ENCODE measurements at regions not wholly inside any gene's neighbourhood (a gene's known extent, or its start where the extent isn't known, plus 50 kb on each side); places are given as distances from the start of the nearest gene placed in this dataset.
"Not testable (repeated sequence)": the region's sequence is repeated elsewhere in the genome, so short reads cannot be mapped to it uniquely, and the experiment has no call there.

DNA sequence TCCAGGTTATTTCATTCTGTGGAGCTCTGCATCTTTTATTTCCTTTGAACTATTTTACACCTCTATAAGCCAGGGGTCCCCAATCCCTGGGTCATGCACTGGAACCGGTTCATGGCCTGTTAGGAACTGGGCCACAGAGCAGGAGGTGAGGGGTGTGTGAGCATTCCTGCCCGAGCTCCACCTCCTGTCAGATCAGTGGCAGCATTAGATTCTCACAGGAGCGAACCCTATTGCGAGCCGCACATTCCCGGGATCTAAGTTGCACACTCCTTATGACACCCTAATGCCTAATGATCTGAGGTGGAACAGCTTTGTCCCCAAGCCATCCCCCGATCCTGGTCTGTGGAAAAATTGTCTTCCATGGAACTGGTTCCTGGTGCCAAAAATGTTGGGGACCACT lies 107.2 kb downstream of the TMEM121 start:
- H3K4me3 Mint-ChIP-seq, H3K36me3 Mint-ChIP-seq, H3K27ac Mint-ChIP-seq, H3K4me1 Mint-ChIP-seq, H3K9me3 Mint-ChIP-seq, DNase-seq, CTCF ChIA-PET: not testable (repeated sequence)
- H3K27me3 Mint-ChIP-seq, result peaks cover 15% of the 10 kb centered on the region

DNA sequence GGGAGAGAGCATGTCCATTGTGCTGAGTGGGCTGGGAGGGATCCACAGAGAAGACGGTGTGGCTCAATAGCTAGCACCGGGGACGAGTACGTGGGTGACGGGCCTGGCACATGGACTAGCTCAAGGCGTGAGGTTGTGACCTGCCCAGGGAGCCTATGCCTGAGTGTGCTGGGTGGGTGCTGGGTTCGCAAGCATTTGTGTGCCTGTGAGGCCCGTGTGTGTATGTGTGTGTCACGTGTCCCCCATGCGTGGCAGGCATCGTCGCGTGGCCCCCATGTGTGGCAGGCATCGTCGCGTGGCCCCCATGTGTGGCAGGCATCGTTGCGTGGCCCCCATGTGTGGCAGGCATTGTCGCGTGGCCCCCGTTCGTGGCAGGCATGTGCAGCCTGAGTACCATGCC lies 109.2 kb downstream of the TMEM121 start:
- no peaks in the 10 kb centered on the region for H3K36me3 Mint-ChIP-seq
- peaks cover 11% of the 10 kb centered on the region for H3K27me3 Mint-ChIP-seq
- peaks cover 4% of the 10 kb centered on the region for H3K9me3 Mint-ChIP-seq
- CTCF ChIA-PET, result no interaction called here
- no peak overlapping the region for H3K27ac Mint-ChIP-seq
- no peaks in the 10 kb centered on the region for H3K4me1 Mint-ChIP-seq
- H3K4me3 Mint-ChIP-seq, result no peak overlapping the region
- DNase-seq, result no peak

DNA sequence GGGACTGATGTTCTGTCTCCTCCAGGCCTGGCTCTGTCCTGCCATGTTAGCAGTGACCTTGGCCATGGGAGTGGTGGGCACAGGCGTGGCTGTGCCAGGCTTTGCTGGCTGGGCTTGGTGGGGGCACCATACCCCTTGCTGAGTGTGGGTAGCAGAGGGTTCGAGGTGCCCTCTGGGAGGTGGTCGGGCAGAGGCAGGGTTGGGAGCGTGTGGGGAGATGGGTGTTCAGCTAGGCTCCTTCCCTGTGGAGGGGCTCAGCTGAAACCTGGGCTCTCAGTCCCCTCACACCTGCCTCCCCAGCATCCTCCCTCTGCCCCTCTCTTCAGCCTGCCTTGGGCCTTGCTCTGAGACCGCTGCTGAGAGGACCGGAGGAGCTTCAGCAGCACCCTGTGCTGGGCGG lies 109.6 kb downstream of the TMEM121 start:
- CTCF ChIA-PET, H3K4me1 Mint-ChIP-seq, H3K9me3 Mint-ChIP-seq, H3K36me3 Mint-ChIP-seq, H3K4me3 Mint-ChIP-seq, H3K27ac Mint-ChIP-seq, DNase-seq: not testable (repeated sequence)
- peaks cover 11% of the 10 kb centered on the region for H3K27me3 Mint-ChIP-seq

DNA sequence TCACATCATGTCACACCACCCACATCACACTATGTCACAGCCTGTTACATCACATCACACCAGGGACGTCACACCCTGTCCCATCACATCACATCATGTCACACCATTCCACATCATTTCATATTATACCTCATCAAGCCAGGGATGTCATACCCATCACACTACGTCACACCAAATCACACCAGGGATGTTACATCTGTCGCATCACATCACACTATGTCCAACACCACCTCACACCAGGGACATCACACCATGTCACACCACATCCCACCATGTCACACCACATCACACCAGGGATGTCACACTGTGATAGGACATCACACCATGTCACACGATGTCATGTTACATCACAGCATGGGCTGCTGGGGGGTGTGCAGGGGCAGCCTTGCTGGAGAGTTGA lies 110.6 kb downstream of the TMEM121 start:
- DNase-seq, result no peak
- H3K36me3 Mint-ChIP-seq, result no peaks in the 10 kb centered on the region
- no peaks in the 10 kb centered on the region for H3K4me1 Mint-ChIP-seq
- no peak overlapping the region for H3K4me3 Mint-ChIP-seq
- peaks cover 11% of the 10 kb centered on the region for H3K27me3 Mint-ChIP-seq
- H3K27ac Mint-ChIP-seq, result no peak overlapping the region
- peaks cover 4% of the 10 kb centered on the region for H3K9me3 Mint-ChIP-seq
- CTCF ChIA-PET, result no interaction called here

DNA sequence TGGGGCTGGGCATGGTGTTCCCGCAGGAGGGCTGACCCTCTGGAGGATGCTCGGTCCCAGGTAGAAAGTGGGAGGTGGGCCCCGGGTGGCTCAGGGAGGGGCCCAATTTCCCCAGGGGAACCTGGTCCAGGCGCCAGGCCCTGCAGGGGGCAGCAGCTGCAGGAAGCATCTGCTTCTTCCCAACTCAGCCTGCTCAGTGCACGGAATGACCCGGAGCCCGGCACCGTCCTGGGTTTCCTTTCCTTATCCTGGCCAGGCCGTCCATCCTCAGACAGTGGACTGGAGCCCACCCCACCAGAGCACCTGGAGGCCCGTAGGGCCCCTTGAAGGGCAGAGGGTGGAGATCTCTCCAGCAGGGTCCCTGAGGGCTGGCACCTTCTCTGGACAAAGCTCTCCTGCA lies 111.0 kb downstream of the TMEM121 start:
- H3K9me3 Mint-ChIP-seq, CTCF ChIA-PET, H3K27ac Mint-ChIP-seq, DNase-seq, H3K4me3 Mint-ChIP-seq, H3K36me3 Mint-ChIP-seq, H3K4me1 Mint-ChIP-seq: not testable (repeated sequence)
- H3K27me3 Mint-ChIP-seq, result peaks cover 11% of the 10 kb centered on the region

DNA sequence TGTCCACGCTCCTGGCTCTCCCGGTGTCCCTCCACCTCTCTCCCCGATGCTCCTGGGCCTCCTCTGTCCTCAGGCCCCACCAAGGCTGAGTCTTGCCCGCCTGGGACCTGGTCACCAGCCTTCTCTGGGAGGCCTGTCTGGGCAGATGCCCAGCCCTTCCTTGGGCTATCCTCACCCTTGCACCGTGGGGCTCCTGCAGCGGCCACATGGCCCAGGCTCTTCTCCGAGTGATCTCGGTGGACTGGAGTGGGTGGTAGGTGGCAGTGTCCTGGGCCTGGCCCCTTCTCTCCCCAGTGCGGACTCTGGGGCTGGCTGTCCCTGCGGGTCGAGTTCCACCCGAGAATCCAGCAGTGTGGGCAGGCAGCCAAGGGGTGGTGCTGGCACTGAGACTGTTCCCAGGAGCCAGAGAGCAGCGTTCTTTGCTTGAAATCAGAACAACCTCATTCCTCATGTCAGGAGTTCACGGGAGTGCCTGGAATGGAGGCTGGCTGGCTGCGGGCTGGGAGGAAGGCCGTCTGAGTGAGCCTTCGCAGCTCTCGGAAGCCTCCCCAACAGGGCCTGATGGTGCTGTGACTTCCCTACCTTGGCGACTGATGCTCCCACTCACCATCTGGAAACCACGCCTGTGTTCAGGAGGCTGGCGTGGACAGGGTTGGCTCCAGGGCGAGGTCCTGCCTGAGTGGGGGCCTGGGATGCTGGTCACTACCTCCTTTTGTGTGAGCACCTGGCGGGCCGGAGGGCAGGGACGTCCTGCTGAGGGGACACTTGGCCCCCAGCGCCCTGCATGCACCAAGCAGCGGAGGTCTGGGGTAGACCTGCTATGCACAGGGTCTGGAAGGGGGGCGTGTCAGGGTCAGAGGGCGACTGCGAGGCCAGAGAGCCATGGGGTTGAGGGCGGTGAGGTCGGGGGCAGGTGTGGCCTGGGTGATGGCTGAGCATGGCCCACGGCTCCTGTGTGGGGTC lies 113.9 kb downstream of the TMEM121 start:
- H3K36me3 Mint-ChIP-seq, H3K4me3 Mint-ChIP-seq, CTCF ChIA-PET, H3K4me1 Mint-ChIP-seq, DNase-seq, H3K9me3 Mint-ChIP-seq, H3K27me3 Mint-ChIP-seq, H3K27ac Mint-ChIP-seq: not testable (repeated sequence)

DNA sequence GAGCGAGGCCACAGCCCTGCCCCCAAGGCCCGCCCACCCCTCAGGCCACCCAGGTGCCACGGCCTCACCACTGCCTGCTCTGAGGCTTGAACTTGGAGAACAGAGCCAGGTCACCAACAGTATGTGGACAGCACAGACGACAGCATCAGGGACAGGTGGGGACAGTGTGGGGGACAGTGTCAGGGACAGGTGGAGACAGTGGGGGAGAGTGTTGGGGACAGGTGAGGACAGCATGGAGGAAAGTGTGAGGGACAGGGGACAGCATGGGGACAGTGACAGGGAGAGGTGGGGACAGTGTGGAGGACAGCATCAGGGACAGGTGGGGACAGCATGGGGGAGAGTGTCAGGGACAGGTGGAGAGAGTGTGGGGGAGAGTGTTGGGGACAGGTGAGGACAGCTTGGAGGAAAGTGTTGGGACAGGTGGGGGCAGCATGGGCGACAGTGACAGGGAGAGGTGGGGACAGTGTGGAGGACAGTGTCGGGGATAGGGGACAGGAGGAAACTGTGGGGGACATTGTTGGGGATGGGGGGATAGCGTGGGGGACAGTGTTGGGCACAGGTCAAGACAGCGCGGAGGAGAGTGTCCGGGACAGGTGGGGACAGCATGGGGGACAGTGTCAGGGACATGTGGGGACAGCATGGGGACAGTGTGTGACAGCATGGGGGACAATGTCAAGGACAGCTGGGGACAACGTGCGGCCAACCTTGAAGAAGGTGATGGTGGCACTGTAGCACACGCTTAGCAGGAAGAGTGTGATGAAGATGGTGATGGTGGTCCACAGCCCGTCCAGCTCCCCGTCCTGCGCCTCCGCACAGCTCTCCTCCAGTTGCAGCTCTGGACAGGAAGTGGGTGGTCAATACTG lies 114.9 kb downstream of the TMEM121 start:
- H3K9me3 Mint-ChIP-seq, result no peaks in the 10 kb centered on the region
- DNase-seq, result no peak
- H3K36me3 Mint-ChIP-seq, result no peaks in the 10 kb centered on the region
- H3K27me3 Mint-ChIP-seq, result no peaks in the 10 kb centered on the region
- no peaks in the 10 kb centered on the region for H3K4me1 Mint-ChIP-seq
- no peak overlapping the region for H3K4me3 Mint-ChIP-seq
- no peak overlapping the region for H3K27ac Mint-ChIP-seq
- CTCF ChIA-PET, result no interaction called here

DNA sequence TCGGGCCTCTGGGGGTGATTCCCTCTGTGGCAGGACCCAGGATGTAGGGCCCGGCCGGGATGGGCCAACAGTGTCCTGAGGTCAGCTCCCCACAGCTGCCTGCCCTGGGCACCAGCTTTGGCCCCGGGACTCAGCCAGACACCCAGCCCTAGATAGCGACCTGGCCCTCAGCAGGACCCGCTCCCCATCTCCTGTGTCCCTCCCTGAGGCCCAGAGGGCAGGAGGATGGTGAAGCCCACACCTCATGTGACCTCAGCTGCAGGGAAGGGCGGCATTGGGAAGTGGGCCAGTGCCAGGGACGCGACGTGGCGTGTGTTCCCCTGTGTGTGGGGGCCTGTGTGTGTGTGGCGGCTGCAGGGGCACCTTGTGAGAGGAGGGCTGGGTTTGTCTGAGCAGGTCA lies 115.6 kb downstream of the TMEM121 start:
- CTCF ChIA-PET, DNase-seq, H3K27me3 Mint-ChIP-seq, H3K4me1 Mint-ChIP-seq, H3K9me3 Mint-ChIP-seq, H3K27ac Mint-ChIP-seq, H3K36me3 Mint-ChIP-seq, H3K4me3 Mint-ChIP-seq: not testable (repeated sequence)

DNA sequence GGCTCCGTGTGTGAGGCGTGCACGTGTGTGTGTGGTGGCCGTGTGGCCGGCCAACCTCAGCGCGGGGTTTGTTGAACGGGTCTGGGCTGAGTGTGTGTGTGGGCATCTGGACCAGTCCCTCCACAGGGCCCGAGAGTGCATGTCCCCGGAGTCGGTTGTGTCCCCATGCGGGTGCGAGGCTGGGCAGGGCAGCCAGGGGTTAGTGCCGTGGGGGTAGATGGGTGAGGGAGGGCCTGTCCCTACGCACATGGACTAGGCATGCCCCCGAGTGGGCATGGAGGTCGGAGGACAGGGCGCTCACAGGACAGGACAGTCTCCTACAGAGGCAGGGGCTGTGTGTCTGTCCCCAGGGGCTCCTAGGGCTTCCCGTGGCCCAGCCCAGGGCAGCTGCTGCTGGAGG lies 116.1 kb downstream of the TMEM121 start:
- H3K4me1 Mint-ChIP-seq, DNase-seq, H3K4me3 Mint-ChIP-seq, H3K27me3 Mint-ChIP-seq, H3K36me3 Mint-ChIP-seq, H3K27ac Mint-ChIP-seq, CTCF ChIA-PET, H3K9me3 Mint-ChIP-seq: not testable (repeated sequence)

DNA sequence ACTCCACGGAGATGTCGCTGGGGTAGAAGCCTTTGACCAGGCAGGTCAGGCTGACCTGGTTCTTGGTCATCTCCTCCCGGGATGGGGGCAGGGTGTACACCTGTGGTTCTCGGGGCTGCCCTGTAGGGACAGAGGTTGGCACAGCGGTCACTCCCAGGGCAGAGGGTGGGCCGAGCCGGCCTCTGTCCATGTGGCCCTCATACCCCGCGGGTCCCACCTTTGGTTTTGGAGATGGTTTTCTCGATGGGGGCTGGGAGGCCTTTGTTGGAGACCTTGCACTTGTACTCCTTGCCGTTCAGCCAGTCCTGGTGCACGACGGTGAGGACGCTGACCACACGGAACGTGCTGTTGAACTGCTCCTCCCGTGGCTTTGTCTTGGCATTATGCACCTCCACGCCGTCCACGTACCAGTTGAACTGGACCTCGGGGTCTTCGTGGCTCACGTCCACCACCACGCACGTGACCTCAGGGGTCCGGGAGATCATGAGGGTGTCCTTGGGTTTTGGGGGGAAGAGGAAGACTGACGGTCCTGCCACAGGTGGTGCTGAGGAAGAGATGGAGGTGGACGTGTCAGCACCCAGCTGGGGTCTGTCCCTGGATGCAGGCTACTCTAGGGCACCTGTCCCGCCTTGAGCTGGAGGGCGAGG lies 117.1 kb downstream of the TMEM121 start:
- H3K9me3 Mint-ChIP-seq, CTCF ChIA-PET, H3K4me3 Mint-ChIP-seq, H3K36me3 Mint-ChIP-seq, H3K27me3 Mint-ChIP-seq, DNase-seq, H3K4me1 Mint-ChIP-seq: not testable (repeated sequence)
- peak overlapping the region; percentile 63 for H3K27ac Mint-ChIP-seq

DNA sequence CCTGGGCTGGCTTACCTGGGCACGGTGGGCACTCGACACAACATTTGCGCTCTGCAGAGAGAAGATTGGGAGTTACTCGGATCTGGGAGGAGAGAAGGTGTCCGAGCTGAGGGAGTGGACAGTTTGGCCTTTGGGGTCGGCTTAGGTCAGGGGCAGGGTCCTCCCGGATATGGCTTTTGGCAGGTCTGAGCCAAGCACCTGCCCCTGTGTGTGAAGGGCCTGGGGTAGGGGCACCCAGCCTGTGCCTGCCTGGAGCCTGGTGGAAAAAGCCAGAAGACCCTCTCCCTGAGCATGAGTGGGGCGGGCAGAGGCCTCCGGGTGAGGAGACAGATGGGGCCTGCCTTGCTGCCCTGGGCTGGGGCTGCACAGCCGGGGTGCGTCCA lies 117.7 kb downstream of the TMEM121 start:
- H3K27ac Mint-ChIP-seq, H3K27me3 Mint-ChIP-seq: not testable (repeated sequence)

DNA sequence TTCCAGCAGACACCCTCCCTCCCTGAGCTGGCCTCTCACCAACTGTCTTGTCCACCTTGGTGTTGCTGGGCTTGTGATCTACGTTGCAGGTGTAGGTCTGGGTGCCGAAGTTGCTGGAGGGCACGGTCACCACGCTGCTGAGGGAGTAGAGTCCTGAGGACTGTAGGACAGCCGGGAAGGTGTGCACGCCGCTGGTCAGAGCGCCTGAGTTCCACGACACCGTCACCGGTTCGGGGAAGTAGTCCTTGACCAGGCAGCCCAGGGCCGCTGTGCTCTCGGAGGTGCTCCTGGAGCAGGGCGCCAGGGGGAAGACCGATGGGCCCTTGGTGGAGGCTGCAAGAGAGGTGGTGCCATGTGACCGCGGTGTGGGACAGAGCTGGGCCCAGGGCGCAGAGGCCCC lies 118.1 kb downstream of the TMEM121 start:
- H3K4me1 Mint-ChIP-seq, H3K27ac Mint-ChIP-seq, H3K27me3 Mint-ChIP-seq, CTCF ChIA-PET, H3K36me3 Mint-ChIP-seq, H3K9me3 Mint-ChIP-seq, DNase-seq, H3K4me3 Mint-ChIP-seq: not testable (repeated sequence)

More for the DNA sequence above, 117.7 kb downstream of the TMEM121 start:
- DNase-seq, H3K36me3 Mint-ChIP-seq, CTCF ChIA-PET, H3K4me1 Mint-ChIP-seq, H3K4me3 Mint-ChIP-seq, H3K9me3 Mint-ChIP-seq: not testable (repeated sequence)

DNA sequence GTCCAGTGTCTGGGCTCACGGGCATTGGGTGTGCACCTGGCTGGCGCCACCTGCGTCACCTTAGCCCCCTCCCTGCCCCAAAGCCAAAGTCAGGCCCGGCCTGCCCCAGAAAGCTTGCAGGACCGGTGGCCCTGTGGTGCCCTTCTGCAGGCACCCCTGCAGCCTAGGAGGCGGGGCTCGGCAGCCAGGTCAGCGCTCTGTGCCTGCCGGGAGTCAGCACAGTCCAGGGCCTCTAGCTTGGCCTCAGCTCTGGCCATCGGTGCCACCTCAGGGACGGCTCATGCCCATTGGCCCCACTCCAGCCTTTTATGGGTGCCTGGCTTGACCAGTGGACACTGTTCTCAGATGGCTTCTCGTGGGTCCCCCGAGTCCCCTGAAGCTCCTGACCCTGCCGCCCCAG lies 118.5 kb downstream of the TMEM121 start:
- H3K36me3 Mint-ChIP-seq, H3K27ac Mint-ChIP-seq, H3K9me3 Mint-ChIP-seq, CTCF ChIA-PET, H3K4me3 Mint-ChIP-seq, H3K4me1 Mint-ChIP-seq, H3K27me3 Mint-ChIP-seq, DNase-seq: not testable (repeated sequence)

DNA sequence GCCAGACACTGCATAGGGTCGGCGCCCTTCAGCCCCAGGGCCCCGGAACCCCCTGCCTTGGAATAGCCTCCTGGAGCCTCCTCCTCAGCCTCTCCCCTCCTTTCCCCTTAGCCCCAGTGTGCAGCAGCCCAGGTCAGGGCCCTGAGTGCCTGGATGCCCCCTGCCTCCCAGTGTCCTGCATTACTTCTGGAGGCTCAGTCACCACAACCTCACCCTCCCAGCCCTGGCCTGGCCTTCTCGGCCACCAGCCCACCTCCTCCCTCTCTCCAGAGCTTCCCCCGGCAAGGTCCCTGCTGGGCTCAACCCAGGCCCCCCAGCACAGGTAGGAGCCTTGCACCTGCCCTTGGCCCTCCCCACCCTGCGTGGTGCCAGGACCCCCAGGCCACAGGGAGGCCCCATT lies 119.0 kb downstream of the TMEM121 start:
- H3K27ac Mint-ChIP-seq, H3K4me1 Mint-ChIP-seq, DNase-seq, H3K9me3 Mint-ChIP-seq, H3K36me3 Mint-ChIP-seq, H3K27me3 Mint-ChIP-seq, CTCF ChIA-PET, H3K4me3 Mint-ChIP-seq: not testable (repeated sequence)

DNA sequence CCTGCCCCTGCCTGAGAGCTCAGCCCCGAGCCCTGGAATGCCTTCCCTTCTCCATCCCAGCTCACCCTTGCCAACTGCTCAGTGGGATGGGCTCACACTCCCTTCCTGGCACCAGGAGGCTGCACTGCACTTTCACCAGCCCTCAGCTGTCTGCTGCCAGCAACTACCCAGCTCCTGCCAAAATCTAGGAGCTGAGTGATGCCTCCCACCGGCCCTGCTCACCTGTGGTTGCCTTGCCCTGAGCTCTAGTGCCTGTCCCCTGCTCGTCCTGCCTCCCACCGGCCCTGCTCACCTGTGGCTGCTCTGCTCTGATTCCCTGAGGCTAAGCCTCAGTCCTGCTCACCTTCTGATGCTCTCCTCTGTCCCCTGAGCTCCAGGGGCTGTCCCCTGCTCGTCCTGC lies 119.8 kb downstream of the TMEM121 start:
- Mint-ChIP-seq H3K4me1 (no peaks in the 10 kb centered on the region), H3K9me3 (peaks cover 5% of the 10 kb centered on the region), H3K4me3 (no peak overlapping the region), H3K27ac (no peak overlapping the region), H3K27me3 (no peaks in the 10 kb centered on the region), H3K36me3 (no peaks in the 10 kb centered on the region)
- no peak for DNase-seq
- CTCF ChIA-PET, result no interaction called here
